ENCODE measurements at regions not wholly inside any gene's neighbourhood (a gene's known extent, or its start where the extent isn't known, plus 50 kb on each side); places are given as distances from the start of the nearest gene placed in this dataset.

- Mint-ChIP-seq H3K36me3 (peaks cover 0 to 4% of the 10 kb centered on the region in 2 donors), H3K4me1 (peaks cover 2% of the 10 kb centered on the region), H3K27ac (peak overlapping the region in 3 of 7 donors; percentile 37 to 81 (median 58)), H3K9me3 (peaks cover 0 to 2% (median 0%) of the 10 kb centered on the region in 7 donors), H3K27me3 (ENCODE audit: low read depth in 3 of 3) (peaks cover 0 to 12% (median 2%) of the 10 kb centered on the region in 3 donors), H3K4me3 (no peak overlapping the region)
- intact Hi-C loops (cut with micrococcal nuclease), result no loop called here
- H3K27me3 ChIP-seq (ENCODE audit: control insufficient read depth in 2 of 2, insufficient read depth in 2 of 2, low read length in 2 of 2), result no peaks in the 10 kb centered on the region
- TF ChIP-seq CTCF (IDR thresholded peaks at IDR 0.05), result no peak
- H3K9me3 ChIP-seq (replicated peaks in 1 of 2; ENCODE audit: control insufficient read depth in 1 of 2, insufficient read depth in 1 of 2, low read length in 2 of 2), result no peaks in the 10 kb centered on the region
- peaks cover 54 to 56% of the 10 kb centered on the region in 2 donors for H3K4me1 ChIP-seq (ENCODE audit: control insufficient read depth in 1 of 2, insufficient read depth in 2 of 2, low read length in 2 of 2)
- no peaks in the 10 kb centered on the region for H4K20me1 ChIP-seq (ENCODE audit: insufficient read depth, low read length)
- peak overlapping the region in 1 of 2 donors; percentile 68 for H3K27ac ChIP-seq (ENCODE audit: low read depth in 1 of 2, low read length in 2 of 2)
- peak overlapping the region; percentile 37 for H3K4me2 ChIP-seq (replicated peaks; ENCODE audit: extremely low read depth, low read length, poor library complexity, severe bottlenecking)
- WGBS (ENCODE audit: insufficient coverage), result 54% methylated on average over 2 of the region's 4 CpGs
- DNase-seq, result no peak
- no peak overlapping the region for H3K9ac ChIP-seq (ENCODE audit: insufficient read depth, low read length, poor library complexity, severe bottlenecking)
- H2AFZ ChIP-seq (ENCODE audit: insufficient read depth, low read depth, low read length, poor library complexity, severe bottlenecking), result peak overlapping the region; percentile 29
- no peaks in the 10 kb centered on the region for H3K36me3 ChIP-seq (replicated peaks in 1 of 2; ENCODE audit: control insufficient read depth in 1 of 2, insufficient read depth in 2 of 2, low read length in 2 of 2)
- peak overlapping the region in 1 of 3 experiments; percentile 24 for H3K4me3 ChIP-seq (replicated peaks in 1 of 3; ENCODE audit: low read depth in 2 of 3, low read length in 3 of 3)
- H3K79me2 ChIP-seq (ENCODE audit: insufficient read depth, low read length), result no peaks in the 10 kb centered on the region
These were observed 125.6 kb upstream of the DHRS4 start for GRCh38 chr14:23828001-23828400.

DNA sequence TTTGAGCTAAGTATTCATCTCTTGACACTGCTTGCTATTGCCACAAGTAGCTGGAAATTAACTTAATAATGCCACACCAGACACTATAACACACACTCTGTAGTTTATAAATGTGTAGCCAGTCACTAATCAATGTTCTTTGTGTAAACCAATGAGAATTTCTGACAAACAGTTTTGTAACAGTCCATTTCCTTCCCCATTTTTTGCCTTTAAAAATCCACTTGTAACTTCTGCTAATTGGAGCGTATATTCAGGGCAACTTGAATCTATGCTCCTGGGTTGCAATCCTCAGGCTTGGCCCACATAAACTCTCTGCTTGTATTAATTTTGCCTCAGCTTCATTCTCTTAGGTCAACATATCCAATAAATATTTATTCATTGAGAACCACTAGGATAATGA, 125.0 kb upstream of the DHRS4 start:
- H3K4me2 ChIP-seq (replicated peaks; ENCODE audit: extremely low read depth, low read length, poor library complexity, severe bottlenecking), result peak overlapping the region; percentile 37
- H3K27me3 ChIP-seq (ENCODE audit: control insufficient read depth in 2 of 2, insufficient read depth in 2 of 2, low read length in 2 of 2), result no peaks in the 10 kb centered on the region
- TF ChIP-seq CTCF (IDR thresholded peaks at IDR 0.05), result no peak
- no peak overlapping the region for H3K9ac ChIP-seq (ENCODE audit: insufficient read depth, low read length, poor library complexity, severe bottlenecking)
- H3K9me3 ChIP-seq (replicated peaks in 1 of 2; ENCODE audit: control insufficient read depth in 1 of 2, insufficient read depth in 1 of 2, low read length in 2 of 2), result no peaks in the 10 kb centered on the region
- Mint-ChIP-seq H3K9me3 (peaks cover 0 to 2% (median 0%) of the 10 kb centered on the region in 7 donors), H3K36me3 (peaks cover 0 to 4% of the 10 kb centered on the region in 2 donors), H3K27me3 (ENCODE audit: low read depth in 3 of 3) (peaks cover 0 to 10% (median 2%) of the 10 kb centered on the region in 3 donors), H3K4me1 (peaks cover 2% of the 10 kb centered on the region), H3K27ac (peak overlapping the region in 2 of 7 donors; percentile 79 to 81), H3K4me3 (peak overlapping the region in 1 of 2 donors; percentile 52)
- H3K4me1 ChIP-seq (ENCODE audit: control insufficient read depth in 1 of 2, insufficient read depth in 2 of 2, low read length in 2 of 2), result peaks cover 54 to 56% of the 10 kb centered on the region in 2 donors
- no peaks in the 10 kb centered on the region for H3K36me3 ChIP-seq (replicated peaks in 1 of 2; ENCODE audit: control insufficient read depth in 1 of 2, insufficient read depth in 2 of 2, low read length in 2 of 2)
- no peak overlapping the region for H2AFZ ChIP-seq (ENCODE audit: insufficient read depth, low read depth, low read length, poor library complexity, severe bottlenecking)
- 0% methylated on average over 1 of the region's 1 CpG for WGBS (ENCODE audit: insufficient coverage)
- DNase-seq, result peak; percentile 43 to 74 (median 55)
- intact Hi-C loops (cut with micrococcal nuclease), result no loop called here
- peak overlapping the region in 1 of 3 experiments; percentile 24 for H3K4me3 ChIP-seq (replicated peaks in 1 of 3; ENCODE audit: low read depth in 2 of 3, low read length in 3 of 3)
- peak overlapping the region in 1 of 2 donors; percentile 68 for H3K27ac ChIP-seq (ENCODE audit: low read depth in 1 of 2, low read length in 2 of 2)
- H4K20me1 ChIP-seq (ENCODE audit: insufficient read depth, low read length), result no peaks in the 10 kb centered on the region
- no peaks in the 10 kb centered on the region for H3K79me2 ChIP-seq (ENCODE audit: insufficient read depth, low read length)

Data from CD14-positive monocyte (primary cell).